ENCODE measurements at regions not wholly inside any gene's neighbourhood (a gene's known extent, or its start where the extent isn't known, plus 50 kb on each side); places are given as distances from the start of the nearest gene placed in this dataset.

DNA sequence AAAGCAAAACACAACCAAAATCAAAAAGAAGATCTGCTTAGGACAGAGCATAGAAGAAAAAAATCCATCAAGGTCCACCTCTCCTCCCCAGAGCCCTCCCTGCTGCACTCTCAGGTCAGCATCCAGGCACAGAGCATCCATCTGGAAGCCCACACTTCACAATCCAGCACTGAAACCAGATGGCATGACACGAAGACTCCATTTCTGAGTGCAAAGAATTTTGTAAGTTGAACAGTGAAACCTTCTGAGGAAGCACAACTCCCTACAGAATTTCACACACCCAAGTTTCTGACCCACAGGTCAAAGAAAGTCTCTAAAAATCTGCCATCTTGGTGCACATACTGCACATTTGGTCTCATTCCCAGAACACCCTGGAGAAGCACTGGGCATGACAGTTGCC, 128.8 kb upstream of the STXBP5 start:
- no peak for TF ChIP-seq POLR2AphosphoS5 (IDR thresholded peaks at IDR 0.05)
- TF ChIP-seq, protein P1, sequence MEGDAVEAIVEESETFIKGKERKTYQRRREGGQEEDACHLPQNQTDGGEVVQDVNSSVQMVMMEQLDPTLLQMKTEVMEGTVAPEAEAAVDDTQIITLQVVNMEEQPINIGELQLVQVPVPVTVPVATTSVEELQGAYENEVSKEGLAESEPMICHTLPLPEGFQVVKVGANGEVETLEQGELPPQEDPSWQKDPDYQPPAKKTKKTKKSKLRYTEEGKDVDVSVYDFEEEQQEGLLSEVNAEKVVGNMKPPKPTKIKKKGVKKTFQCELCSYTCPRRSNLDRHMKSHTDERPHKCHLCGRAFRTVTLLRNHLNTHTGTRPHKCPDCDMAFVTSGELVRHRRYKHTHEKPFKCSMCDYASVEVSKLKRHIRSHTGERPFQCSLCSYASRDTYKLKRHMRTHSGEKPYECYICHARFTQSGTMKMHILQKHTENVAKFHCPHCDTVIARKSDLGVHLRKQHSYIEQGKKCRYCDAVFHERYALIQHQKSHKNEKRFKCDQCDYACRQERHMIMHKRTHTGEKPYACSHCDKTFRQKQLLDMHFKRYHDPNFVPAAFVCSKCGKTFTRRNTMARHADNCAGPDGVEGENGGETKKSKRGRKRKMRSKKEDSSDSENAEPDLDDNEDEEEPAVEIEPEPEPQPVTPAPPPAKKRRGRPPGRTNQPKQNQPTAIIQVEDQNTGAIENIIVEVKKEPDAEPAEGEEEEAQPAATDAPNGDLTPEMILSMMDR (IDR thresholded peaks at IDR 0.05): no peak
